GM12878 (cell line): ENCODE measurements at regions not wholly inside any gene's neighbourhood (a gene's known extent, or its start where the extent isn't known, plus 50 kb on each side); places are given as distances from the start of the nearest gene placed in this dataset.

Experiments
- BACH1 ChIP-seq: fragments of 450-650 bp; IDR thresholded peaks from 2 replicates; pipeline ENCODE4 v1.6.1; 2017; ENCODE audit warnings: mild to moderate bottlenecking, borderline replicate concordance
- BHLHE40 ChIP-seq, 2 experiments: fragments of 450-650 bp in 1 of 2; IDR thresholded peaks; 2 replicates each; pipeline ENCODE4 v1.6.1; 2011 to 2017; ENCODE audit warnings: low read depth in 2 of 2, borderline replicate concordance in 1 of 2, improper control_type of control experiment in 1 of 2, low read length in 1 of 2, mild to moderate bottlenecking in 1 of 2
- CTCF ChIP-seq, 3 experiments: IDR thresholded peaks in 2 of 3; conservative IDR thresholded peaks in 1 of 3; 2 replicates each; pipeline ENCODE4 v1.5.1; 2011; ENCODE audit warnings: low read depth in 3 of 3, low read length in 3 of 3, mild to moderate bottlenecking in 3 of 3, control low read depth in 2 of 3, moderate library complexity in 2 of 3, inconsistent platforms in 1 of 3, mixed read lengths in 1 of 3; ENCODE audit not compliant: control insufficient read depth in 2 of 3, insufficient read depth in 1 of 3; ENCODE audit errors: extremely low read depth in 1 of 3
- EGR1 ChIP-seq, 2 experiments: IDR thresholded peaks; 1 replicate in 1 of 2; 2 replicates in 1 of 2; pipeline ENCODE4 v1.6.1; 2011 to 2012; ENCODE audit warnings: low read depth in 2 of 2, low read length in 2 of 2, borderline replicate concordance in 1 of 2, mild to moderate bottlenecking in 1 of 2, moderate library complexity in 1 of 2
- EZH2 ChIP-seq: IDR thresholded peaks from 2 replicates; pipeline ENCODE4 v1.6.1; 2012; ENCODE audit warnings: low read depth, mild to moderate bottlenecking, control low read depth, inconsistent platforms, low read length, borderline replicate concordance; ENCODE audit not compliant: control insufficient read depth
- FOS ChIP-seq: IDR thresholded peaks from 3 replicates; pipeline ENCODE4 v1.6.1; 2011; ENCODE audit warnings: borderline replicate concordance; ENCODE audit not compliant: insufficient read length; ENCODE audit errors: extremely low read depth
- HCFC1 ChIP-seq: fragments of 150-350 bp; IDR thresholded peaks from 2 replicates; pipeline ENCODE4 v1.6.1; 2014; ENCODE audit warnings: low read length
- HDGF ChIP-seq: fragments of 450-650 bp; IDR thresholded peaks from 2 replicates; pipeline ENCODE4 v1.6.1; 2016; ENCODE audit warnings: antibody characterized with exemption
- IKZF1 ChIP-seq: fragments of 450-650 bp; conservative IDR thresholded peaks from 2 replicates; pipeline ENCODE4 v1.6.1; 2017; ENCODE audit warnings: antibody characterized with exemption, mild to moderate bottlenecking
- IRF3 ChIP-seq: fragments of 450-650 bp; IDR thresholded peaks from 2 replicates; pipeline ENCODE4 v1.6.1; 2014; ENCODE audit warnings: mild to moderate bottlenecking
- KAT2A ChIP-seq: conservative IDR thresholded peaks from 2 replicates; pipeline ENCODE4 v1.6.1; 2011; ENCODE audit warnings: low read depth, low read length; ENCODE audit not compliant: control insufficient read depth
- MEF2A ChIP-seq: IDR thresholded peaks from 2 replicates; pipeline ENCODE4 v1.6.1; 2011; ENCODE audit warnings: low read depth, mild to moderate bottlenecking, low read length, moderate library complexity; ENCODE audit not compliant: insufficient read depth
- NR2C1 ChIP-seq: fragments of 450-650 bp; IDR thresholded peaks from 2 replicates; pipeline ENCODE4 v1.6.1; 2017; ENCODE audit warnings: antibody characterized with exemption, mild to moderate bottlenecking, moderate library complexity
- POLR2AphosphoS5 ChIP-seq: IDR thresholded peaks from 2 replicates; pipeline ENCODE4 v1.6.1; 2011; ENCODE audit warnings: mild to moderate bottlenecking, low read length, inconsistent platforms
- RAD21 ChIP-seq: IDR thresholded peaks from 2 replicates; pipeline ENCODE4 v1.6.1; 2011; ENCODE audit warnings: mild to moderate bottlenecking, low read depth, low read length, moderate library complexity; ENCODE audit not compliant: insufficient read depth
- SUPT20H ChIP-seq: IDR thresholded peaks from 2 replicates; pipeline ENCODE4 v1.6.1; 2011; ENCODE audit warnings: low read depth, mild to moderate bottlenecking, low read length, moderate library complexity, borderline replicate concordance; ENCODE audit not compliant: control insufficient read depth
- YBX1 ChIP-seq: fragments of 450-650 bp; IDR thresholded peaks from 2 replicates; pipeline ENCODE4 v1.6.1; 2016; ENCODE audit warnings: antibody characterized with exemption
- ZBED1 ChIP-seq: IDR thresholded peaks from 2 replicates; pipeline ENCODE4 v1.6.1; 2016; ENCODE audit warnings: borderline replicate concordance
- ZNF592 ChIP-seq: fragments of 450-650 bp; IDR thresholded peaks from 2 replicates; pipeline ENCODE4 v1.6.1; 2017; ENCODE audit warnings: mild to moderate bottlenecking, moderate library complexity

- TF ChIP-seq CTCF (IDR thresholded peaks at IDR 0.05 in 2 of 3, conservative IDR thresholded peaks at IDR 0.05 in 1 of 3; ENCODE audit: control insufficient read depth in 2 of 3, extremely low read depth in 1 of 3, insufficient read depth in 1 of 3, low read depth in 3 of 3, low read length in 3 of 3) = no peak
- no peak for TF ChIP-seq ZBED1
- TF ChIP-seq YBX1 = no peak
- no peak for TF ChIP-seq HDGF
- no peak for TF ChIP-seq BHLHE40 (IDR thresholded peaks at IDR 0.05; ENCODE audit: borderline replicate concordance in 1 of 2, low read depth in 2 of 2, low read length in 1 of 2)
- TF ChIP-seq ZNF592 = no peak
- no peak for TF ChIP-seq EGR1 (IDR thresholded peaks at IDR 0.05; ENCODE audit: borderline replicate concordance in 1 of 2, low read depth in 2 of 2, low read length in 2 of 2)
- no peak for TF ChIP-seq POLR2AphosphoS5
- no peak for TF ChIP-seq IKZF1
- TF ChIP-seq IRF3 = no peak
- no peak for TF ChIP-seq HCFC1
- TF ChIP-seq EZH2 = no peak
- no peak for TF ChIP-seq NR2C1
- no peak for TF ChIP-seq RAD21
- TF ChIP-seq KAT2A = no peak
- TF ChIP-seq BACH1 = no peak
- no peak for TF ChIP-seq SUPT20H
- no peak for TF ChIP-seq MEF2A
- TF ChIP-seq FOS = no peak
Observed at GRCh38 chr4:80138551-80139538, 58.5 kb upstream of the PRDM8 start (continued).
